ENCODE measurements at regions not wholly inside any gene's neighbourhood (a gene's known extent, or its start where the extent isn't known, plus 50 kb on each side); places are given as distances from the start of the nearest gene placed in this dataset.

- in situ Hi-C loops (cut with MboI; ENCODE audit: low sequenced_read_pairs, unreplicated experiment) = no loop called here
- no peak for DNase-seq (ENCODE audit: low spot score)
- no peak for TF ChIP-seq CTCF (IDR thresholded peaks at IDR 0.05; ENCODE audit: borderline replicate concordance, control extremely low read depth, extremely low read depth, insufficient read depth, missing control alignments)
Observed at GRCh38 chr3:75075158-75075557, 460.7 kb upstream of the CNTN3 start.

GRCh38 chr3:75076481-75076880, 462.0 kb upstream of the CNTN3 start:
- no peak for TF ChIP-seq CTCF (IDR thresholded peaks at IDR 0.05; ENCODE audit: borderline replicate concordance, control extremely low read depth, extremely low read depth, insufficient read depth, missing control alignments)
- DNase-seq (ENCODE audit: low spot score) = no peak
- in situ Hi-C loops (cut with MboI; ENCODE audit: low sequenced_read_pairs, unreplicated experiment) = no loop called here

GRCh38 chr3:75078290-75078689, 463.8 kb upstream of the CNTN3 start:
- in situ Hi-C loops (cut with MboI; ENCODE audit: low sequenced_read_pairs, unreplicated experiment) = no loop called here
- no peak for TF ChIP-seq CTCF (IDR thresholded peaks at IDR 0.05; ENCODE audit: borderline replicate concordance, control extremely low read depth, extremely low read depth, insufficient read depth, missing control alignments)
- no peak for DNase-seq (ENCODE audit: low spot score)

- TF ChIP-seq CTCF (IDR thresholded peaks at IDR 0.05; ENCODE audit: borderline replicate concordance, control extremely low read depth, extremely low read depth, insufficient read depth, missing control alignments) = no peak
- no peak for DNase-seq (ENCODE audit: low spot score)
- in situ Hi-C loops (cut with MboI; ENCODE audit: low sequenced_read_pairs, unreplicated experiment) = no loop called here
Observed at GRCh38 chr3:75082845-75083244, 468.4 kb upstream of the CNTN3 start.

- in situ Hi-C loops (cut with MboI; ENCODE audit: low sequenced_read_pairs, unreplicated experiment) = no loop called here
- no peak for TF ChIP-seq CTCF (IDR thresholded peaks at IDR 0.05; ENCODE audit: borderline replicate concordance, control extremely low read depth, extremely low read depth, insufficient read depth, missing control alignments)
- DNase-seq (ENCODE audit: low spot score) = no peak
Observed at GRCh38 chr3:75089841-75090240, 475.4 kb upstream of the CNTN3 start.

GRCh38 chr3:75101329-75102147, 487.1 kb upstream of the CNTN3 start:
- in situ Hi-C loops (cut with MboI; ENCODE audit: low sequenced_read_pairs, unreplicated experiment) = no loop called here
- DNase-seq (ENCODE audit: low spot score) = no peak
- TF ChIP-seq CTCF (IDR thresholded peaks at IDR 0.05; ENCODE audit: borderline replicate concordance, control extremely low read depth, extremely low read depth, insufficient read depth, missing control alignments) = no peak
